Gastroesophageal sphincter (tissue), 3 donors: ENCODE measurements at regions not wholly inside any gene's neighbourhood (a gene's known extent, or its start where the extent isn't known, plus 50 kb on each side); places are given as distances from the start of the nearest gene placed in this dataset.

ENCODE experiments used
- CTCF ChIP-seq, 4 experiments: fragments of 200-600 bp in 2 of 4; fragments of 450-650 bp in 2 of 4; sonication (generic) in 1 of 4; IDR thresholded peaks; one replicate each; pipeline ENCODE4 v1.5.1; 2017 to 2019; ENCODE audit warnings: antibody characterized with exemption in 4 of 4, mild to moderate bottlenecking in 2 of 4, moderate library complexity in 2 of 4
- EP300 ChIP-seq: sonication (generic); formaldehyde crosslinking; IDR thresholded peaks from one replicate; pipeline ENCODE4 v1.6.1; 2017; ENCODE audit warnings: antibody characterized with exemption, mild to moderate bottlenecking
- POLR2A ChIP-seq, 2 donors: fragments of 450-650 bp; IDR thresholded peaks; one replicate each; pipeline ENCODE4 v1.6.1; 2017; ENCODE audit warnings: antibody characterized with exemption in 2 of 2, mild to moderate bottlenecking in 2 of 2, moderate library complexity in 1 of 2

DNA sequence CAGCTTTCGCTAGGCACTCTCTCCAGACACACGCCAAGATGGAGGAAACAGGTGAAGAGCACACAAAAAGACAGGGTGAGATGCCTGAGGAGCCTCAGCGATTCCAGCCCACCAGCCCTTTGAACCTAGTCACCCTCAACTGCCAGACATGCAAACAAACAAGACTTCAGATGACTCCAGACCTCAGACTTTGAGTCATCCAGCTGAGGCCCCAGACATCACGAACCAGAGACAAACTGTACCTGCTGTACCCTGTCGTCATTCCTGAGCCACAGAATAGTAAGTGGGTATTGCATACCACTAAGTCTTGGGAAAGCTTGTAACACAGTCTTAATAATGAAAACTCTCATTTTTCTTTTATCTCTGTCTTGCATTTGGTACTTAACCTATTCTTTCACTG is 126.6 kb upstream of the LSM8 start:
- TF ChIP-seq POLR2A (IDR thresholded peaks at IDR 0.05), result no peak
- TF ChIP-seq CTCF (IDR thresholded peaks at IDR 0.05), result no peak
- no peak for TF ChIP-seq EP300
